AG04450 (cell line): ENCODE measurements at regions not wholly inside any gene's neighbourhood (a gene's known extent, or its start where the extent isn't known, plus 50 kb on each side); places are given as distances from the start of the nearest gene placed in this dataset.

Source experiments
- CTCF ChIA-PET: fragments of 300-600, 350-600 bp; formaldehyde crosslinking; extraction: SDS; loops from one replicate; lab custom pipeline; 2022; ENCODE audit warnings: antibody characterized with exemption, inconsistent platforms; lab: Charles Lee
- POLR2A ChIA-PET: fragments of 350-600 bp; formaldehyde crosslinking; extraction: SDS; loops from one replicate; lab custom pipeline; 2021; ENCODE audit warnings: antibody characterized with exemption, inconsistent platforms; lab: Yijun Ruan, JAX
- DNase-seq: peaks from one replicate; pipeline ENCODE4 v3.0.0-alpha.2; 2011; ENCODE audit warnings: low read depth, low spot score
- H3K27ac ChIP-seq: one replicate; pipeline ENCODE4 v1.5.1; 2012; ENCODE audit warnings: low read depth, low read length, control low read depth
- H3K27me3 ChIP-seq: one replicate; pipeline ENCODE4 v1.6.0; 2012; ENCODE audit warnings: low read length; ENCODE audit not compliant: control insufficient read depth, insufficient read depth
- H3K4me3 ChIP-seq: 2 replicates; pipeline ENCODE4 v1.5.1; 2011; ENCODE audit warnings: mild to moderate bottlenecking, low read depth, low read length, control low read depth
- H3K9me3 ChIP-seq: 2 replicates; pipeline ENCODE4 v1.5.1; 2012; ENCODE audit warnings: low read length; ENCODE audit not compliant: control insufficient read depth, insufficient read depth
- TF ChIP-seq, protein P1 (sequence below): IDR thresholded peaks from 2 replicates; pipeline ENCODE4 v1.5.1; 2011; ENCODE audit warnings: low read depth, low read length, control low read depth, inconsistent platforms

DNA sequence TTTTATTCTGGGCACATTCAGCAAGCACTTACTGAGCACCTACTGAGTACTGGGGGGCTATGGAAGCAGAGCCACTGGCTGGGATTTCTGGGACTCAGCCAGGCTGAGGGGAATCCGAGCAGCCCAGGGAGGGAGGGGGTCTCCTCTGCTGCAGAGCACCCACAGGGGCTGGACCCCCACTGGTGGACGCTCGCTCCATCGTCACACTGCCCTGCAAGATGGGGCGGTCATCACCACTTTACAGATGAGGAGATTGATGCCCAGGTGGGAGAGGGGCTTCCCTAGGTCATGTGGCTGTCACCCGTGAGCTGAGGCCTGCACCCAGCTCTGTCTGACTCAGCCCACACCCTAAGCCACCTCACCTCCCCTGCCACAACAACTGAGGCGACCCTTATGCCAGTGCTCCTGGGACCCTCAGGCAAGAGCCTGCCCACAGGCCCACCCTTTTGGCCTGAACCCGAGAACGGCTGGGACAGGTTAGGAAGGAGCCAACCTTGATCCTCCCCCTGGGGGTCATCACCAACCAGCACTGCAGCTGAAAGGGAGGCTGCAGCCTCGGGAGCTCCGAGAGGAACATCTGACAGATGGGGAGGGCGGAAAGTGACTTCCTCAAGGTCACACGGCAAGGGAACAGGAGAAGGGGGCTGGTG lies 74.4 kb downstream of the SERPINA3 start:
- Histone ChIP-seq H3K4me3 (no peak overlapping the region), H3K9me3 (no peaks in the 10 kb centered on the region; the same call in 1 of the 2 replicates), H3K27me3 (peaks cover 2% of the 10 kb centered on the region), H3K27ac (no peak overlapping the region)
- CTCF ChIA-PET, result interaction anchor here (1.3 kb wide), 1 partner anchor 413 kb away, joined by 3 read pairs; no protein-coding TSS in a partner anchor
- TF ChIP-seq, protein P1, sequence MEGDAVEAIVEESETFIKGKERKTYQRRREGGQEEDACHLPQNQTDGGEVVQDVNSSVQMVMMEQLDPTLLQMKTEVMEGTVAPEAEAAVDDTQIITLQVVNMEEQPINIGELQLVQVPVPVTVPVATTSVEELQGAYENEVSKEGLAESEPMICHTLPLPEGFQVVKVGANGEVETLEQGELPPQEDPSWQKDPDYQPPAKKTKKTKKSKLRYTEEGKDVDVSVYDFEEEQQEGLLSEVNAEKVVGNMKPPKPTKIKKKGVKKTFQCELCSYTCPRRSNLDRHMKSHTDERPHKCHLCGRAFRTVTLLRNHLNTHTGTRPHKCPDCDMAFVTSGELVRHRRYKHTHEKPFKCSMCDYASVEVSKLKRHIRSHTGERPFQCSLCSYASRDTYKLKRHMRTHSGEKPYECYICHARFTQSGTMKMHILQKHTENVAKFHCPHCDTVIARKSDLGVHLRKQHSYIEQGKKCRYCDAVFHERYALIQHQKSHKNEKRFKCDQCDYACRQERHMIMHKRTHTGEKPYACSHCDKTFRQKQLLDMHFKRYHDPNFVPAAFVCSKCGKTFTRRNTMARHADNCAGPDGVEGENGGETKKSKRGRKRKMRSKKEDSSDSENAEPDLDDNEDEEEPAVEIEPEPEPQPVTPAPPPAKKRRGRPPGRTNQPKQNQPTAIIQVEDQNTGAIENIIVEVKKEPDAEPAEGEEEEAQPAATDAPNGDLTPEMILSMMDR, result no peak
- no peak for DNase-seq
- POLR2A ChIA-PET, result no interaction called here

DNA sequence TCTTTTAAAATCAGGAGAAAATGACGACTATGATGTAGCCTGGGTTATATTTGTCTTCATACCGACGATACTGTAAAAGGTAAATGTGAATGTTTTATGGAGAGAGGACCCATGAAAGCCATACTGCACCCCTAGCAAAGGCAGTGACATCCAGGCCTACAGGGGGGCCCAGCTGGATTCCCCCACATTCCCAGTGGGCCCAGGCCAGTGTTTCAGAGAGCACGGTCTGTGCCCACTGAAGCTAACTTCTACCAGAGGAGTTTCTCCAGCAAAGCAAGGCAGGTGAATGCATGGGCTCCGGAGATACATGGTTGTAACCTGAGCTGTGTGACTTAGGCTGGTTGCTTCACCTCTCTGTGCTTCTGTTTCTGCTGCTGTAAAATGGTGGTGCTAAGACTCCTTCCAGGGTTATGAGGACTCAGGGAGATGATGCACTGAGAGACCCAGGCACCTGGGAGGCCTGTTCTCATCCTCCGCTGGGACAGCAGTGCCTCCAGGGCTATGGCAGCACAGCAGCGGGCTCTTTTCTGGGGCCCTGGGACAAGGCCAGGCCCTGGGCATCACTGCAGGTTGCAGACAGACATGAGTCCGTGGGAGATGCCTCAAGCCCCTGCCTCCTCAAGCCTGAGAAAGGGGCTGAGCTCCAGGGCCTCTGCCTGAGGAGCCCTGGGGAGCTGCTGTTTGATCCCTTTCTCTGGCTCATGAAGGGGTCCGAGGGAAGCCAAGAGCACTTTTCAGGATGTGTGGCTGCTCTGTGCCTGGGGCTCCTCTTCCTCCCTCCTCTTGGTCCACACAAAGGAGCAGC lies 73.7 kb downstream of the SERPINA3 start:
- Histone ChIP-seq H3K9me3 (no peaks in the 10 kb centered on the region; the same call in 1 of the 2 replicates), H3K4me3 (no peak overlapping the region), H3K27me3 (peaks cover 2% of the 10 kb centered on the region), H3K27ac (no peak overlapping the region)
- DNase-seq, result no peak
- ChIA-PET POLR2A (no interaction called here), CTCF (interaction anchor here (1.3 kb wide), 1 partner anchor 413 kb away, joined by 3 read pairs; no protein-coding TSS in a partner anchor)
- TF ChIP-seq, protein P1, result no peak

DNA sequence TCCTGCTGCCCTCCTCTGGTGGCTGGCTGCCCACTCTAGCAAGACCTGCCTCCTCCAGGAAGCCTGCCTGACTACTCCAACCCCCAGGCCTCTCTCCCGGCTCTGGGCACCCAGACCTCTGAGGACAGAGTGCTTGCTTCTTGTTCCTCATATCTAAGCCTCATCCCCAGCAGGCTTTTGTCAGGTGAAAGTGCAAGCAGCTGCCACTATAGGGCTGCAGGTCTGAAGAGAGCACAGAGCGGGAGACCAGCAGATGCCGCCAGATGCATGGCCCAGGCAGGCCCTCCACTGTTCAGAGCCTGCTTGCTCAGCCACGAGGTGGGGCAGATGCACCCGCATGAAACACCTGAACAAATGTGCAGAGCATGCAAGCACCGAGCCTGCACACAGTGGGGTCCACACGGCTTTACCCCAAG lies 73.0 kb downstream of the SERPINA3 start:
- H3K4me3 ChIP-seq, result no peak overlapping the region
- H3K27me3 ChIP-seq, result peaks cover 2% of the 10 kb centered on the region
- CTCF ChIA-PET, result no interaction called here
- POLR2A ChIA-PET, result no interaction called here
- H3K9me3 ChIP-seq, result no peaks in the 10 kb centered on the region; the same call in 1 of the 2 replicates
- no peak overlapping the region for H3K27ac ChIP-seq
- TF ChIP-seq, protein P1, result no peak
- no peak for DNase-seq

DNA sequence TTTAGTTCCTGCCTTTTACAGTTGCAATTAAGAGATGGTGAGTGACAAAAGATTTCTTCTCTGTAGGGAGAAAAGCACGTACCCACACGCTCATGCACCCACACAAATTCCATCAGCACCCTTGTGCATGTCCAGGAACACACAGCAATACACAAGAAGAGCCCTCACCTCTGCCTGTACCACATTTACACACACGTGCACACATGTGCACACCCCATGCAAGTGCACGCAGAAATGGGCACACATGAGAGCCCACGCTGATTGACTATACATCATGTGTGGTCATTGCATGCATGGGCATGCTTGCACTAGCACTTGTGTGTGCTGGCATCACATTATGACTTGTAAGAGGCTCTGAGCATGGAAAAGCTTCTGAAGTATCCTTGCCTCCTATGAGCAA lies 70.5 kb downstream of the SERPINA3 start:
- peaks cover 2% of the 10 kb centered on the region for H3K27me3 ChIP-seq
- H3K27ac ChIP-seq, result no peak overlapping the region
- POLR2A ChIA-PET, result interaction anchor here (1.2 kb wide), 1 partner anchor 83 kb away, joined by 3 read pairs; no protein-coding TSS in a partner anchor
- TF ChIP-seq, protein P1, result no peak
- no peak overlapping the region for H3K4me3 ChIP-seq
- H3K9me3 ChIP-seq, result no peaks in the 10 kb centered on the region; the same call in 1 of the 2 replicates
- DNase-seq, result no peak
- CTCF ChIA-PET, result interaction anchor here (1.0 kb wide), 1 partner anchor 196 kb away, joined by 3 read pairs; no protein-coding TSS in a partner anchor
